T1000 (cell line): ENCODE measurements at regions not wholly inside any gene's neighbourhood (a gene's known extent, or its start where the extent isn't known, plus 50 kb on each side); places are given as distances from the start of the nearest gene placed in this dataset.
"Not testable (repeated sequence)": the region's sequence is repeated elsewhere in the genome, so short reads cannot be mapped to it uniquely, and the experiment has no call there.

Experiments used
- DNase-seq: peaks from one replicate; lab custom pipeline; 2025; ENCODE audit warnings: mixed read lengths; lab: John Stamatoyannopoulos, UW

GRCh38 chr6:120805276-120805675, 529.0 kb downstream of the TBC1D32 start:
- no peak for DNase-seq

GRCh38 chr6:120804612-120805011, 529.7 kb downstream of the TBC1D32 start:
- no peak for DNase-seq

GRCh38 chr6:120786682-120787081, 547.6 kb downstream of the TBC1D32 start:
- DNase-seq: no peak

GRCh38 chr6:120786256-120786655, 548.0 kb downstream of the TBC1D32 start:
- DNase-seq: no peak

GRCh38 chr6:120785459-120786086, 548.7 kb downstream of the TBC1D32 start:
- no peak for DNase-seq

- DNase-seq: no peak
These were observed 554.8 kb downstream of the TBC1D32 start for GRCh38 chr6:120779441-120779840.

- no peak for DNase-seq
These were observed 558.6 kb downstream of the TBC1D32 start for GRCh38 chr6:120775698-120776097.

GRCh38 chr6:120774275-120774674, 560.0 kb downstream of the TBC1D32 start:
- DNase-seq: no peak

GRCh38 chr6:120771019-120771418, 563.3 kb downstream of the TBC1D32 start:
- no peak for DNase-seq

GRCh38 chr6:120764312-120764711, 570.0 kb downstream of the TBC1D32 start:
- no peak for DNase-seq

- no peak for DNase-seq
These were observed 574.7 kb downstream of the TBC1D32 start for GRCh38 chr6:120759570-120759969.

- not testable (repeated sequence) for DNase-seq
These were observed 585.7 kb downstream of the TBC1D32 start for GRCh38 chr6:120748574-120748973.

GRCh38 chr6:120736740-120737139, 597.5 kb downstream of the TBC1D32 start:
- DNase-seq: no peak

GRCh38 chr6:120735641-120736040, 598.6 kb downstream of the TBC1D32 start:
- no peak for DNase-seq

- DNase-seq: no peak
These were observed 623.0 kb downstream of the TBC1D32 start for GRCh38 chr6:120711255-120711654.

- DNase-seq: no peak
These were observed 634.3 kb downstream of the TBC1D32 start for GRCh38 chr6:120700001-120700400.

GRCh38 chr6:120686492-120686891, 647.8 kb downstream of the TBC1D32 start:
- no peak for DNase-seq

GRCh38 chr6:120682145-120682544, 652.1 kb downstream of the TBC1D32 start:
- no peak for DNase-seq

- no peak for DNase-seq
These were observed 653.1 kb downstream of the TBC1D32 start for GRCh38 chr6:120681204-120681603.

- DNase-seq: no peak
These were observed 658.4 kb downstream of the TBC1D32 start for GRCh38 chr6:120675886-120676285.

GRCh38 chr6:120671519-120671918, 662.8 kb downstream of the TBC1D32 start:
- DNase-seq: no peak

- DNase-seq: no peak
These were observed 681.8 kb downstream of the TBC1D32 start for GRCh38 chr6:120652506-120652905.

GRCh38 chr6:120648713-120649112, 685.6 kb downstream of the TBC1D32 start:
- no peak for DNase-seq

GRCh38 chr6:120646101-120646500, 688.2 kb downstream of the TBC1D32 start:
- no peak for DNase-seq
